Stimulated activated naive B cell treated with anti-CD40 and anti-IgM and Interleukin-4, amounts not matched to agents 10 μg/mL and 1 μg/mL and 100 μg/mL, for 72 hours (primary cell): ENCODE measurements at regions not wholly inside any gene's neighbourhood (a gene's known extent, or its start where the extent isn't known, plus 50 kb on each side); places are given as distances from the start of the nearest gene placed in this dataset.

Source experiments
- ATAC-seq, 2 donors: fragments of 150-1000 bp; cut with Tn5 transposase; replicated peaks; 2 replicates each; pipeline ENCODE4 v1.10.0; 2021; ENCODE audit warnings: moderate library complexity in 1 of 2
- DNase-seq: peaks from one replicate; pipeline ENCODE4 v3.0.0; 2021
- H3K27ac Mint-ChIP-seq: one replicate; pipeline ENCODE4 v1.8.0; 2022; ENCODE audit warnings: mild to moderate bottlenecking, mixed read lengths
- H3K27me3 Mint-ChIP-seq, 2 donors: one replicate each; pipeline ENCODE4 v1.8.0; 2022; ENCODE audit warnings: mixed read lengths in 2 of 2
- H3K36me3 Mint-ChIP-seq, 2 donors: one replicate each; pipeline ENCODE4 v1.8.0; 2022; ENCODE audit warnings: mixed read lengths in 2 of 2, mild to moderate bottlenecking in 1 of 2
- H3K4me1 Mint-ChIP-seq, 2 donors: one replicate each; pipeline ENCODE4 v1.8.0; 2022; ENCODE audit warnings: mixed read lengths in 2 of 2, mild to moderate bottlenecking in 1 of 2
- H3K4me3 Mint-ChIP-seq, 2 donors: one replicate each; pipeline ENCODE4 v1.8.0; 2022; ENCODE audit warnings: mild to moderate bottlenecking in 2 of 2, mixed read lengths in 2 of 2, moderate library complexity in 1 of 2
- H3K9me3 Mint-ChIP-seq, 2 donors: one replicate each; pipeline ENCODE4 v1.8.0; 2022; ENCODE audit warnings: mixed read lengths in 2 of 2, mild to moderate bottlenecking in 1 of 2

- H3K4me3 Mint-ChIP-seq: no peak overlapping the region
- peaks cover 0 to 4% of the 10 kb centered on the region in 2 donors for H3K27me3 Mint-ChIP-seq
- DNase-seq: no peak
- H3K36me3 Mint-ChIP-seq: no peaks in the 10 kb centered on the region
- H3K9me3 Mint-ChIP-seq: peaks cover 23% of the 10 kb centered on the region in 2 donors
- no peak for ATAC-seq
- H3K4me1 Mint-ChIP-seq: no peaks in the 10 kb centered on the region
- no peak overlapping the region for H3K27ac Mint-ChIP-seq
Observed at GRCh38 chr10:130857631-130858295, 453.8 kb downstream of the TCERG1L start.

- ATAC-seq: no peak
- Mint-ChIP-seq H3K36me3 (no peaks in the 10 kb centered on the region), H3K27ac (no peak overlapping the region), H3K4me1 (no peaks in the 10 kb centered on the region), H3K4me3 (no peak overlapping the region), H3K9me3 (peaks cover 16 to 18% of the 10 kb centered on the region in 2 donors), H3K27me3 (peaks cover 0 to 4% of the 10 kb centered on the region in 2 donors)
- no peak for DNase-seq
Observed at GRCh38 chr10:130858626-130859025, 452.9 kb downstream of the TCERG1L start.

- no peak for DNase-seq
- H3K9me3 Mint-ChIP-seq: peaks cover 13 to 14% of the 10 kb centered on the region in 2 donors
- no peak for ATAC-seq
- H3K27me3 Mint-ChIP-seq: peaks cover 0 to 4% of the 10 kb centered on the region in 2 donors
- H3K36me3 Mint-ChIP-seq: no peaks in the 10 kb centered on the region
- no peaks in the 10 kb centered on the region for H3K4me1 Mint-ChIP-seq
- no peak overlapping the region for H3K27ac Mint-ChIP-seq
- H3K4me3 Mint-ChIP-seq: no peak overlapping the region
Observed at GRCh38 chr10:130859427-130859826, 452.1 kb downstream of the TCERG1L start.

GRCh38 chr10:130862122-130862521 is 449.4 kb downstream of the TCERG1L start:
- Mint-ChIP-seq H3K4me1 (no peaks in the 10 kb centered on the region), H3K9me3 (peaks cover 0 to 2% of the 10 kb centered on the region in 2 donors), H3K36me3 (no peaks in the 10 kb centered on the region), H3K4me3 (no peak overlapping the region), H3K27me3 (peaks cover 0 to 4% of the 10 kb centered on the region in 2 donors), H3K27ac (no peak overlapping the region)
- no peak for DNase-seq
- ATAC-seq: no peak

GRCh38 chr10:130862626-130863025 is 448.9 kb downstream of the TCERG1L start:
- Mint-ChIP-seq H3K27me3 (no peaks in the 10 kb centered on the region), H3K27ac (no peak overlapping the region), H3K9me3 (peaks cover 0 to 2% of the 10 kb centered on the region in 2 donors), H3K4me3 (no peak overlapping the region), H3K36me3 (no peaks in the 10 kb centered on the region), H3K4me1 (no peaks in the 10 kb centered on the region)
- DNase-seq (no peak), ATAC-seq (no peak)

- H3K27me3 Mint-ChIP-seq: no peaks in the 10 kb centered on the region
- H3K4me3 Mint-ChIP-seq: no peak overlapping the region
- H3K36me3 Mint-ChIP-seq: no peaks in the 10 kb centered on the region
- peaks cover 0 to 2% of the 10 kb centered on the region in 2 donors for H3K9me3 Mint-ChIP-seq
- H3K27ac Mint-ChIP-seq: no peak overlapping the region
- H3K4me1 Mint-ChIP-seq: no peaks in the 10 kb centered on the region
- ATAC-seq (no peak), DNase-seq (no peak)
Observed at GRCh38 chr10:130863044-130863443, 448.5 kb downstream of the TCERG1L start.

- DNase-seq (no peak), ATAC-seq (no peak)
- H3K4me1 Mint-ChIP-seq: no peaks in the 10 kb centered on the region
- no peaks in the 10 kb centered on the region for H3K27me3 Mint-ChIP-seq
- H3K36me3 Mint-ChIP-seq: no peaks in the 10 kb centered on the region
- peaks cover 0 to under 1% of the 10 kb centered on the region in 2 donors for H3K9me3 Mint-ChIP-seq
- H3K27ac Mint-ChIP-seq: no peak overlapping the region
- no peak overlapping the region for H3K4me3 Mint-ChIP-seq
Observed at GRCh38 chr10:130864961-130865818, 446.3 kb downstream of the TCERG1L start.

- DNase-seq (no peak), ATAC-seq (no peak)
- H3K9me3 Mint-ChIP-seq: no peaks in the 10 kb centered on the region
- no peaks in the 10 kb centered on the region for H3K36me3 Mint-ChIP-seq
- no peak overlapping the region for H3K4me3 Mint-ChIP-seq
- H3K27me3 Mint-ChIP-seq: no peaks in the 10 kb centered on the region
- H3K4me1 Mint-ChIP-seq: no peaks in the 10 kb centered on the region
- H3K27ac Mint-ChIP-seq: no peak overlapping the region
Observed at GRCh38 chr10:130866857-130867256, 444.7 kb downstream of the TCERG1L start.

GRCh38 chr10:130867446-130868194 is 443.9 kb downstream of the TCERG1L start:
- Mint-ChIP-seq H3K4me1 (no peaks in the 10 kb centered on the region), H3K9me3 (no peaks in the 10 kb centered on the region), H3K36me3 (no peaks in the 10 kb centered on the region), H3K27me3 (no peaks in the 10 kb centered on the region), H3K27ac (no peak overlapping the region), H3K4me3 (no peak overlapping the region)
- ATAC-seq (no peak), DNase-seq (no peak)

GRCh38 chr10:130869179-130869841 is 442.2 kb downstream of the TCERG1L start:
- H3K36me3 Mint-ChIP-seq: no peaks in the 10 kb centered on the region
- no peak for DNase-seq
- no peak for ATAC-seq
- no peaks in the 10 kb centered on the region for H3K4me1 Mint-ChIP-seq
- H3K27ac Mint-ChIP-seq: no peak overlapping the region
- no peaks in the 10 kb centered on the region for H3K9me3 Mint-ChIP-seq
- H3K4me3 Mint-ChIP-seq: no peak overlapping the region
- H3K27me3 Mint-ChIP-seq: no peaks in the 10 kb centered on the region

- H3K27ac Mint-ChIP-seq: no peak overlapping the region
- DNase-seq: no peak
- H3K36me3 Mint-ChIP-seq: no peaks in the 10 kb centered on the region
- no peaks in the 10 kb centered on the region for H3K27me3 Mint-ChIP-seq
- ATAC-seq: no peak
- no peaks in the 10 kb centered on the region for H3K4me1 Mint-ChIP-seq
- peaks cover 0 to 1% of the 10 kb centered on the region in 2 donors for H3K9me3 Mint-ChIP-seq
- H3K4me3 Mint-ChIP-seq: no peak overlapping the region
Observed at GRCh38 chr10:130871406-130871805, 440.1 kb downstream of the TCERG1L start.

- Mint-ChIP-seq H3K27ac (no peak overlapping the region), H3K36me3 (no peaks in the 10 kb centered on the region), H3K4me1 (no peaks in the 10 kb centered on the region), H3K4me3 (no peak overlapping the region), H3K9me3 (peaks cover 0 to 1% of the 10 kb centered on the region in 2 donors), H3K27me3 (no peaks in the 10 kb centered on the region)
- DNase-seq (no peak), ATAC-seq (no peak)
Observed at GRCh38 chr10:130873636-130874035, 437.9 kb downstream of the TCERG1L start.

- no peaks in the 10 kb centered on the region for H3K27me3 Mint-ChIP-seq
- ATAC-seq: no peak
- H3K9me3 Mint-ChIP-seq: peaks cover 0 to 1% of the 10 kb centered on the region in 2 donors
- no peak for DNase-seq
- no peak overlapping the region for H3K4me3 Mint-ChIP-seq
- no peaks in the 10 kb centered on the region for H3K36me3 Mint-ChIP-seq
- no peaks in the 10 kb centered on the region for H3K4me1 Mint-ChIP-seq
- no peak overlapping the region for H3K27ac Mint-ChIP-seq
Observed at GRCh38 chr10:130875116-130875515, 436.4 kb downstream of the TCERG1L start.

- no peaks in the 10 kb centered on the region for H3K27me3 Mint-ChIP-seq
- no peaks in the 10 kb centered on the region for H3K4me1 Mint-ChIP-seq
- no peak for ATAC-seq
- H3K4me3 Mint-ChIP-seq: no peak overlapping the region
- no peak overlapping the region for H3K27ac Mint-ChIP-seq
- no peaks in the 10 kb centered on the region for H3K36me3 Mint-ChIP-seq
- H3K9me3 Mint-ChIP-seq: peaks cover 0 to 1% of the 10 kb centered on the region in 2 donors
- no peak for DNase-seq
Observed at GRCh38 chr10:130875897-130876472, 435.5 kb downstream of the TCERG1L start.
